ENCODE measurements at regions not wholly inside any gene's neighbourhood (a gene's known extent, or its start where the extent isn't known, plus 50 kb on each side); places are given as distances from the start of the nearest gene placed in this dataset.

GRCh38 chr20:19807946-19808330, 49.9 kb downstream of the RIN2 start:
- H3K4me1 ChIP-seq: no peaks in the 10 kb centered on the region
- intact Hi-C loops (cut with DNase I): no loop called here
- no peaks in the 10 kb centered on the region for H3K36me3 ChIP-seq
- TF ChIP-seq CTCF (IDR thresholded peaks at IDR 0.05): no peak
- DNase-seq: no peak
- H3K9ac ChIP-seq (ENCODE audit: low read depth in 2 of 2, low read length in 2 of 2): no peak overlapping the region
- no peaks in the 10 kb centered on the region for H3K27me3 ChIP-seq
- no peak overlapping the region for H3K27ac ChIP-seq
- H3K9me3 ChIP-seq: no peaks in the 10 kb centered on the region
- H3K4me3 ChIP-seq: no peak overlapping the region

DNA sequence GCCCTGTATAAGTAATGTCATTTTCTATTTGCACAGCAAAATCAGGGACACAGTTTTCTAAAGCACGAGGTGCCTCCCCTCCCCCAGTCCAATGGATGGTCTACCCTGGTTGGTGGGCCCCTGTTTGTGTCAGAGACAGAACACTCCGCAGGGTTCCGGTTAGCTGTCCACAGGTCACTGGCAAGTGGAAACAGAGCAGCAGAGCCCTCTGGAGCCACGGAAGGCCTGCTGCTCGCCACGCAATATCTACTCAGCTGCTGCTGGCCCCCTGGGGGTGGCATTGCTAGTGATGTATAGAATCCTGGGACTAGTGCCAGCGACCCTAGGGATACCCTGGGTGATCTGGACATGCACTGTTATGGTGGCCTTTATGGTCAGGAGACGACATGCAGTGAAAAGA, 50.4 kb downstream of the RIN2 start:
- H3K9ac ChIP-seq (ENCODE audit: low read depth in 2 of 2, low read length in 2 of 2): no peak overlapping the region
- no peak for TF ChIP-seq CTCF (IDR thresholded peaks at IDR 0.05)
- intact Hi-C loops (cut with DNase I): no loop called here

DNA sequence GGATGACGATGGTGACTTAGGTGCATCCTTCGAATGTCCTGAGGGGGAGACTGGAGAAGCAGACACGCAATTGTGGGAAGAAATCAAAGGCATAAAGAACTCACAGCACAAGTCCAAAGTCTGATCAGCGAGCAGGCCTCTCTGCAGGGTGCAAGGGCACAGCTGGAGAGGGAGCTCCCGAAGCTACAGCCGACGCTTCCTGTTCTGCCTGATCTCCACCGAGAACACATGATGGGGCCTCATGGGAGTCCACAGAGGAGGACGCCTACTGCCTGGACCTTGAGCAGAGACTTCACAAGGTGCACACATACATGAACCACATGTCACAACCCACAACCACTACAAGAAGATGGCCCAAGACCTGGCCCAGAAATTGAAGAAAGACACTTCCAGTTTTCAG, 51.4 kb downstream of the RIN2 start:
- H3K9ac ChIP-seq (ENCODE audit: low read depth in 2 of 2, low read length in 2 of 2): no peak overlapping the region
- no peak for TF ChIP-seq CTCF (IDR thresholded peaks at IDR 0.05)
- no peak overlapping the region for H3K4me3 ChIP-seq
- H3K9me3 ChIP-seq: no peaks in the 10 kb centered on the region
- no peak for DNase-seq
- no peaks in the 10 kb centered on the region for H3K27me3 ChIP-seq
- H3K4me1 ChIP-seq: no peaks in the 10 kb centered on the region
- H3K36me3 ChIP-seq: no peaks in the 10 kb centered on the region
- H3K27ac ChIP-seq: no peak overlapping the region
- intact Hi-C loops (cut with DNase I): no loop called here

More for the DNA sequence above, 50.4 kb downstream of the RIN2 start:
- no peak for DNase-seq
- H3K4me1 ChIP-seq: no peaks in the 10 kb centered on the region
- H3K9me3 ChIP-seq: no peaks in the 10 kb centered on the region
- no peaks in the 10 kb centered on the region for H3K36me3 ChIP-seq
- H3K27me3 ChIP-seq: no peaks in the 10 kb centered on the region
- H3K27ac ChIP-seq: no peak overlapping the region
- no peak overlapping the region for H3K4me3 ChIP-seq

DNA sequence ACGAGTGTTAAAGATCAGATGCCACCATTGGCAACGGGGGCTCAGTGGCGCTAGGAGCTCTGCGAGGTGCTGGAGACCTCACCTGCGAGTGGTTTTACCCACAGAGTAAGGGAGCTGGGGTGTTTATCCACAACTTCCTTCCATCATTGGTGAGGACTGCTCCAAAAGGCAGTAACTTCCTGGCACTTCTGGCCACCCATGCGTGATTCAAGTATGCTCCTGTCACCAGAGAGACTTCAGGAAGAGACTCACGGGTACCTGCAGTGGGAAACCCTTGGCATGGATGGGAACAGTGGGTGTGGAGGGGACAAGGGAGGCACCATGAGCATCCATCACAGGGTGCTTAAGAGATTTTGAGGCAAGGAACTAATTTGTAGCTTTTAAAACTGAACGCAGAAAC, 53.2 kb downstream of the RIN2 start:
- H3K27ac ChIP-seq: no peak overlapping the region
- TF ChIP-seq CTCF (IDR thresholded peaks at IDR 0.05): no peak
- no peak for DNase-seq
- H3K4me3 ChIP-seq: no peak overlapping the region
- intact Hi-C loops (cut with DNase I): no loop called here
- H3K36me3 ChIP-seq: no peaks in the 10 kb centered on the region
- no peaks in the 10 kb centered on the region for H3K27me3 ChIP-seq
- H3K4me1 ChIP-seq: no peaks in the 10 kb centered on the region
- no peak overlapping the region for H3K9ac ChIP-seq (ENCODE audit: low read depth in 2 of 2, low read length in 2 of 2)
- H3K9me3 ChIP-seq: no peaks in the 10 kb centered on the region

- no peak overlapping the region for H3K9ac ChIP-seq (ENCODE audit: low read depth in 2 of 2, low read length in 2 of 2)
- H3K9me3 ChIP-seq: no peaks in the 10 kb centered on the region
- H3K27ac ChIP-seq: no peak overlapping the region
- H3K4me1 ChIP-seq: no peaks in the 10 kb centered on the region
- H3K4me3 ChIP-seq: no peak overlapping the region
- intact Hi-C loops (cut with DNase I): no loop called here
- TF ChIP-seq CTCF (IDR thresholded peaks at IDR 0.05): no peak
- H3K27me3 ChIP-seq: no peaks in the 10 kb centered on the region
- H3K36me3 ChIP-seq: no peaks in the 10 kb centered on the region
- DNase-seq: no peak
Measured at GRCh38 chr20:19812056-19812455, 54.0 kb downstream of the RIN2 start.

- H3K27ac ChIP-seq: no peak overlapping the region
- TF ChIP-seq CTCF (IDR thresholded peaks at IDR 0.05): no peak
- H3K4me3 ChIP-seq: no peak overlapping the region
- no peaks in the 10 kb centered on the region for H3K36me3 ChIP-seq
- no peak overlapping the region for H3K9ac ChIP-seq (ENCODE audit: low read depth in 2 of 2, low read length in 2 of 2)
- intact Hi-C loops (cut with DNase I): no loop called here
- H3K9me3 ChIP-seq: no peaks in the 10 kb centered on the region
- no peak for DNase-seq
- H3K27me3 ChIP-seq: no peaks in the 10 kb centered on the region
- H3K4me1 ChIP-seq: no peaks in the 10 kb centered on the region
Measured at GRCh38 chr20:19812696-19813095, 54.6 kb downstream of the RIN2 start.

Data from colonic mucosa (tissue), 4 donors.